ENCODE measurements at regions not wholly inside any gene's neighbourhood (a gene's known extent, or its start where the extent isn't known, plus 50 kb on each side); places are given as distances from the start of the nearest gene placed in this dataset.

- TF ChIP-seq, protein P1, sequence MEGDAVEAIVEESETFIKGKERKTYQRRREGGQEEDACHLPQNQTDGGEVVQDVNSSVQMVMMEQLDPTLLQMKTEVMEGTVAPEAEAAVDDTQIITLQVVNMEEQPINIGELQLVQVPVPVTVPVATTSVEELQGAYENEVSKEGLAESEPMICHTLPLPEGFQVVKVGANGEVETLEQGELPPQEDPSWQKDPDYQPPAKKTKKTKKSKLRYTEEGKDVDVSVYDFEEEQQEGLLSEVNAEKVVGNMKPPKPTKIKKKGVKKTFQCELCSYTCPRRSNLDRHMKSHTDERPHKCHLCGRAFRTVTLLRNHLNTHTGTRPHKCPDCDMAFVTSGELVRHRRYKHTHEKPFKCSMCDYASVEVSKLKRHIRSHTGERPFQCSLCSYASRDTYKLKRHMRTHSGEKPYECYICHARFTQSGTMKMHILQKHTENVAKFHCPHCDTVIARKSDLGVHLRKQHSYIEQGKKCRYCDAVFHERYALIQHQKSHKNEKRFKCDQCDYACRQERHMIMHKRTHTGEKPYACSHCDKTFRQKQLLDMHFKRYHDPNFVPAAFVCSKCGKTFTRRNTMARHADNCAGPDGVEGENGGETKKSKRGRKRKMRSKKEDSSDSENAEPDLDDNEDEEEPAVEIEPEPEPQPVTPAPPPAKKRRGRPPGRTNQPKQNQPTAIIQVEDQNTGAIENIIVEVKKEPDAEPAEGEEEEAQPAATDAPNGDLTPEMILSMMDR (IDR thresholded peaks at IDR 0.05; ENCODE audit: insufficient read depth, low read length): no peak
- TF ChIP-seq GABPA (IDR thresholded peaks at IDR 0.05; ENCODE audit: low read depth): no peak
- no peak for TF ChIP-seq SPI1 (IDR thresholded peaks at IDR 0.05; ENCODE audit: borderline replicate concordance, low read depth)
These were observed 56.7 kb upstream of the MAMDC2 start for GRCh38 chr9:69986970-69987369.
